Epithelial cell of proximal tubule (primary cell): ENCODE measurements at regions not wholly inside any gene's neighbourhood (a gene's known extent, or its start where the extent isn't known, plus 50 kb on each side); places are given as distances from the start of the nearest gene placed in this dataset.

Experiments
- DNase-seq: peaks from one replicate; pipeline ENCODE4 v3.0.0-alpha.2; 2011; ENCODE audit warnings: low read depth
- H3K4me3 ChIP-seq: 2 replicates; pipeline ENCODE4 v1.5.1; 2011; ENCODE audit warnings: low read depth, mild to moderate bottlenecking, low read length
- CTCF ChIP-seq: conservative IDR thresholded peaks from 2 replicates; pipeline ENCODE4 v1.5.1; 2012; ENCODE audit warnings: low read depth, mild to moderate bottlenecking, low read length

- no peak overlapping the region for H3K4me3 ChIP-seq
- DNase-seq: no peak
- no peak for TF ChIP-seq CTCF
Measured at GRCh38 chr17:15051933-15052332, 213.2 kb downstream of the PMP22 start.

- no peak overlapping the region for H3K4me3 ChIP-seq
- TF ChIP-seq CTCF: no peak
- no peak for DNase-seq
Measured at GRCh38 chr17:15049795-15050160, 215.3 kb downstream of the PMP22 start.

- DNase-seq: no peak
- H3K4me3 ChIP-seq: no peak overlapping the region
- no peak for TF ChIP-seq CTCF
Measured at GRCh38 chr17:15048933-15049794, 216.0 kb downstream of the PMP22 start.

GRCh38 chr17:15048381-15048780 lies 216.7 kb downstream of the PMP22 start:
- TF ChIP-seq CTCF: no peak
- no peak overlapping the region for H3K4me3 ChIP-seq
- no peak for DNase-seq

DNA sequence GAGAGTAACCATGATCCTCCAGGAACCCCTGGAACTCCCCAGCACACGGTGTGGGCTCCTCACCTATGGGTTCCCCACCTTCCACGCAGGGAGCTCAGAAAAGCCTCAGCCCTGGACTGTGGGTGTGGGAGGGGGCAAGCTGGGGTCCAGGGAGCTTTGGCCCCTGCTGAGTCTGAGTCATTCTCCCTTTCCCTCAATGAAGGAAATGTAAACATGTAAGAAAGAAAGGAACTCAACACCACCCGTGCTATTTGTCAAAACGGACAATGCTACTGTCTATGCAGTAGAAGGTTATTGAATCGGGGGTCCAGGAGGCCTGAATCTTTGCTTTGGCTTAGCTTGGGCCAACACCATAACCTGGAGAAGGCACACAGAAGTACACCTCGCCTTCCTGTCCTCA lies 222.8 kb downstream of the PMP22 start:
- no peak for TF ChIP-seq CTCF
- no peak overlapping the region for H3K4me3 ChIP-seq
- DNase-seq: no peak

DNA sequence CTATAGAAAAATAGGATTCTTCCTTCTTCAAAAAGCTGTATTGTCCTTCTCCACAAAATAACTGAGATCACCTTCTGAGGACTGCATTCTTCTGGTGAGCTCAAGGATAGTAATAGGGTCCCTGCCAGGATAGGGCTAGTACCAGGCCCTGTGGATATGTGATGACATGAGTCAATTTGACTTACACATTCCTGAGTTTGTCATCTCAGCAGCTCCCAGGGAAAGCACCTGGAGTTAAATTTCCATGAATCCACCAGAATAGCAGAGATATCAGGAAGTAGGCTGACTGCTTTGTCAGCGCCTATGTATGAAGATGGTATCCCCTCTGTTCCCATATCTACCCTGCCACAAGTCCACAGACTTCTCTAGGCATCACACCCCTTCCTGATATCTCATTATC lies 225.8 kb downstream of the PMP22 start:
- no peak for DNase-seq
- TF ChIP-seq CTCF: no peak
- no peak overlapping the region for H3K4me3 ChIP-seq

GRCh38 chr17:15038656-15039055 lies 226.5 kb downstream of the PMP22 start:
- TF ChIP-seq CTCF: no peak

More at GRCh38 chr17:15038656-15039055, 226.5 kb downstream of the PMP22 start:
- no peak overlapping the region for H3K4me3 ChIP-seq
- no peak for DNase-seq
